Activated CD4-positive, alpha-beta memory T cell treated with anti-CD3 and anti-CD28 coated beads for 36 hours (primary cell): ENCODE measurements at regions not wholly inside any gene's neighbourhood (a gene's known extent, or its start where the extent isn't known, plus 50 kb on each side); places are given as distances from the start of the nearest gene placed in this dataset.

Source experiments
- CTCF ChIA-PET: fragments of 350-600 bp; sonication (Branson Sonifier 250); formaldehyde crosslinking; loops from one replicate; lab custom pipeline; 2021; ENCODE audit warnings: antibody characterized with exemption, inconsistent platforms; lab: Charles Lee
- POLR2A ChIA-PET: fragments of 350-600 bp; sonication (Branson Sonifier 250); formaldehyde crosslinking; loops from one replicate; lab custom pipeline; 2021; ENCODE audit warnings: antibody characterized with exemption; lab: Charles Lee
- DNase-seq: peaks from one replicate; pipeline ENCODE4 v3.0.0-alpha.2; 2020
- H3K27ac Mint-ChIP-seq: one replicate; pipeline ENCODE4 v1.8.0; 2021; ENCODE audit warnings: mixed read lengths
- H3K27me3 Mint-ChIP-seq: one replicate; pipeline ENCODE4 v1.8.0; 2021; ENCODE audit warnings: mixed read lengths
- H3K36me3 Mint-ChIP-seq: one replicate; pipeline ENCODE4 v1.8.0; 2021; ENCODE audit warnings: mixed read lengths
- H3K4me1 Mint-ChIP-seq: one replicate; pipeline ENCODE4 v1.8.0; 2021; ENCODE audit warnings: low read depth, mixed read lengths
- H3K4me3 Mint-ChIP-seq: one replicate; pipeline ENCODE4 v1.8.0; 2021; ENCODE audit warnings: mild to moderate bottlenecking, mixed read lengths
- H3K9me3 Mint-ChIP-seq: one replicate; pipeline ENCODE4 v1.8.0; 2021; ENCODE audit warnings: mixed read lengths
- intact Hi-C: fragments of 100-400 bp; cut with micrococcal nuclease; formaldehyde crosslinking; loops from one replicate; pipeline ENCODE4 v1.15.1; 2023

DNA sequence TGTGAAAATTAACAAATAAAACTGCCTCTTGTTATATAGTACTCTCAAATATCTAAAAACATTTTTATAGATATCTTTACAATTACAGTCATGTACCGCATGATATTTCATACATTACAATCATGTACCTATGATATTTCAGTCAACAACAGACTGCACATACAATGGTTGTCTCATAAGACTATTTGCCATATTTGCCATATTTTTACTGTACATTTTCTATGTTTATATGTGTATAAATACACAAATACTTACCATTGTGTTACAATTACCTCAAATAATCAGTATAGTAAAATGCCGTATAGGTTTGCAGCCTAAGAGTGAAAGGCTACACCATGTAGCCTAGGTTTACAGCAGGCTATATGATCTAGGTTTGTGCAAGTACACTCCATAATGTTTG lies 336.0 kb upstream of the PCDH15 start:
- Mint-ChIP-seq H3K36me3 (no peaks in the 10 kb centered on the region), H3K27ac (no peak overlapping the region), H3K4me1 (no peaks in the 10 kb centered on the region), H3K27me3 (no peaks in the 10 kb centered on the region), H3K9me3 (peaks cover 22% of the 10 kb centered on the region), H3K4me3 (no peak overlapping the region)
- DNase-seq, result no peak
- ChIA-PET CTCF (no interaction called here), POLR2A (no interaction called here)
- intact Hi-C loops, result no loop called here

DNA sequence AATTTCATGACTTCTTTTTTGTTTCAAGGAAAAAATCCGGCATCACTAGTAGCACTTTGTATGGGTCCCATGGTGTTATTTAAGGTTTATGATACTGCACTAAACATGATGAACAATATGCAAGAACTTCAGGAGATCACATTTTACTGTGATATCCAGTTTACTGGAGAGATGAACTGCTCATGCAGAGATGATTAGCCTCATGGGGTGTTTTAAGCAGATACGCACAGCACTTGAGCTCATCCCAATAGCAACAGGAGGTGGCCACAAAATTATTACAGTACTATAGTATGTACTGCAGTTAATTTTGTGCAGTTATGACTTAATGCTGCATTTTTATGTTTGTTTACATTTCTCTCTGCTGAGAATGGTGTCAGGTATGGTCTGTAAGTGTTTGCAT lies 303.7 kb upstream of the PCDH15 start:
- H3K4me1 Mint-ChIP-seq, result no peaks in the 10 kb centered on the region
- no peak for DNase-seq
- no peaks in the 10 kb centered on the region for H3K36me3 Mint-ChIP-seq
- H3K27ac Mint-ChIP-seq, result no peak overlapping the region
- no peaks in the 10 kb centered on the region for H3K27me3 Mint-ChIP-seq
- intact Hi-C loops, result no loop called here
- no peak overlapping the region for H3K4me3 Mint-ChIP-seq
- POLR2A ChIA-PET, result no interaction called here
- peaks cover 10% of the 10 kb centered on the region for H3K9me3 Mint-ChIP-seq
- CTCF ChIA-PET, result no interaction called here

GRCh38 chr10:55098452-55098851 lies 297.4 kb upstream of the PCDH15 start:
- intact Hi-C loops, result no loop called here

GRCh38 chr10:55091691-55092328 lies 290.8 kb upstream of the PCDH15 start:
- no peaks in the 10 kb centered on the region for H3K9me3 Mint-ChIP-seq
- POLR2A ChIA-PET, result no interaction called here

More at GRCh38 chr10:55098452-55098851, 297.4 kb upstream of the PCDH15 start:
- no peak overlapping the region for H3K27ac Mint-ChIP-seq
- no peaks in the 10 kb centered on the region for H3K4me1 Mint-ChIP-seq
- ChIA-PET POLR2A (no interaction called here), CTCF (no interaction called here)
- H3K9me3 Mint-ChIP-seq, result peaks cover 9% of the 10 kb centered on the region
- H3K36me3 Mint-ChIP-seq, result no peaks in the 10 kb centered on the region
- no peaks in the 10 kb centered on the region for H3K27me3 Mint-ChIP-seq
- no peak for DNase-seq
- no peak overlapping the region for H3K4me3 Mint-ChIP-seq

GRCh38 chr10:55078121-55078520 lies 277.1 kb upstream of the PCDH15 start:
- Mint-ChIP-seq H3K27ac (no peak overlapping the region), H3K4me3 (no peak overlapping the region), H3K9me3 (peaks cover 26% of the 10 kb centered on the region), H3K36me3 (no peaks in the 10 kb centered on the region), H3K4me1 (no peaks in the 10 kb centered on the region), H3K27me3 (no peaks in the 10 kb centered on the region)
- DNase-seq, result no peak
- POLR2A ChIA-PET, result no interaction called here
- intact Hi-C loops, result no loop called here
- CTCF ChIA-PET, result no interaction called here

More at GRCh38 chr10:55091691-55092328, 290.8 kb upstream of the PCDH15 start:
- H3K27me3 Mint-ChIP-seq, result no peaks in the 10 kb centered on the region
- H3K4me1 Mint-ChIP-seq, result no peaks in the 10 kb centered on the region
- no peak overlapping the region for H3K4me3 Mint-ChIP-seq
- intact Hi-C loops, result no loop called here
- CTCF ChIA-PET, result no interaction called here
- H3K36me3 Mint-ChIP-seq, result no peaks in the 10 kb centered on the region
- H3K27ac Mint-ChIP-seq, result no peak overlapping the region
- no peak for DNase-seq

DNA sequence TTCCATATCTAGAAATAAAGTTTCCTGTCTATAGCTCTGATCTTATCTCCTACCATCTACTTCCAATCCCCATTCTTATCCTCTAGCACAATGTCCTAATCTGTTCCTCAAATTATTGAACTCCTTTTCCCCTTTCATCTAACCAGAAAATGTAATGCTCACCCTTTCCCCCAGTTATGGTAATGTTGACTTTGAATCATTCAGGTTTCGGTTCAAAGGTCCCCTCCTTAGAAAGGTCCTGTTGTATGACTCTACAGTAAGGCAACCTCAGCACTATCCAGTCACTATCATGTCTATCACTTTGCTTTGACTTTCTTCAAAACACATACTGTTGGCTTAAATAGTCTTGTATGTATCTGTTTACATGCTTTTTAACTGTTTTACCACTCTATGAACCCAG lies 264.2 kb upstream of the PCDH15 start:
- no peak for DNase-seq
- Mint-ChIP-seq H3K9me3 (peaks cover 17% of the 10 kb centered on the region), H3K4me3 (no peak overlapping the region), H3K27ac (no peak overlapping the region), H3K4me1 (no peaks in the 10 kb centered on the region), H3K36me3 (no peaks in the 10 kb centered on the region), H3K27me3 (no peaks in the 10 kb centered on the region)
- ChIA-PET POLR2A (no interaction called here), CTCF (no interaction called here)
- intact Hi-C loops, result no loop called here

DNA sequence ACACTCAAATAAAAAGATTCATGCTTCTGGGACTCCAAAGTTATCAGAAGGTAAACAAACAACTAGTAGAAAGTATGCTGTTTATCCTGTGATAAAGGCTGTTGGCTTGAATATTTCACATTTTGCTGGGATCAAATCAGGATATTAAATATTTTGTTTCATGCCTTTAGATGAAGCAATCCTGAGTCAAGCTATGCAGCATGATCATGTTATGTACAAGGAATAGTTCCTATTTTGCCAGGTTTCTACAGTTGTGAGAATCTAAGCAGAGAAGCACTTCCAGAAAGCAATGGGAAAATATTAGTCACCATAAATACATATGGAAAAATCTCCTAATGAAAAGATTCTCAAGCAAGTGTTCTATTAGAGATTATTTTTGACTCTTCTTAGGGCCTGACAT lies 262.8 kb upstream of the PCDH15 start:
- POLR2A ChIA-PET, result no interaction called here

GRCh38 chr10:55062349-55062748 lies 261.3 kb upstream of the PCDH15 start:
- Mint-ChIP-seq H3K36me3 (no peaks in the 10 kb centered on the region), H3K4me1 (no peaks in the 10 kb centered on the region), H3K9me3 (peaks cover 21% of the 10 kb centered on the region), H3K4me3 (no peak overlapping the region), H3K27me3 (no peaks in the 10 kb centered on the region), H3K27ac (no peak overlapping the region)
- DNase-seq, result no peak
- intact Hi-C loops, result no loop called here
- POLR2A ChIA-PET, result no interaction called here
- CTCF ChIA-PET, result interaction anchor here (0.6 kb wide), 1 partner anchor 70 kb away, joined by 4 read pairs; no protein-coding TSS in a partner anchor

More for the DNA sequence above, 262.8 kb upstream of the PCDH15 start:
- Mint-ChIP-seq H3K9me3 (peaks cover 21% of the 10 kb centered on the region), H3K27ac (no peak overlapping the region), H3K36me3 (no peaks in the 10 kb centered on the region), H3K4me1 (no peaks in the 10 kb centered on the region), H3K27me3 (no peaks in the 10 kb centered on the region), H3K4me3 (no peak overlapping the region)
- CTCF ChIA-PET, result no interaction called here
- intact Hi-C loops, result no loop called here
- no peak for DNase-seq

DNA sequence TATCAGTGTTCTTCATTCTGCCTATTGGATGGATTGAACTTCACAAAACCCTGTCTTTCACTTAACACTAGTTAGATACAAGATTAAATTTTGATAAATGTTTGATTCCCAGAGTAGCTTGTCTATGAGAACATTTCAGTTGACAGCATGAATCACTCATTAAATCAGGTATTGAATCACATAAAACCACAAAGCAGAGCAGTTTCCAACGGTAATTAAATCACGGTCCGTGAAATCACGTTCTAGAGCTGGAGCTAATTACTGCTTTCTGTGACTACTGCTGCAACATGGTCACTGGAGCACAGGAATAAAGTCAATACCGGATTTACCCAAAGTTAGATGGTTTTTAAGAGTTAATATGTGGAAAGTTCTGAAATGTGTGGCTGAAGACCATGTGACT lies 257.8 kb upstream of the PCDH15 start:
- POLR2A ChIA-PET, result no interaction called here
- no peaks in the 10 kb centered on the region for H3K4me1 Mint-ChIP-seq
- DNase-seq, result no peak
- no peak overlapping the region for H3K4me3 Mint-ChIP-seq
- H3K9me3 Mint-ChIP-seq, result peaks cover 20% of the 10 kb centered on the region
- intact Hi-C loops, result no loop called here
- CTCF ChIA-PET, result no interaction called here
- no peaks in the 10 kb centered on the region for H3K27me3 Mint-ChIP-seq
- no peak overlapping the region for H3K27ac Mint-ChIP-seq
- H3K36me3 Mint-ChIP-seq, result no peaks in the 10 kb centered on the region

- intact Hi-C loops, result no loop called here
- no peak for DNase-seq
- H3K4me3 Mint-ChIP-seq, result no peak overlapping the region
- no peaks in the 10 kb centered on the region for H3K4me1 Mint-ChIP-seq
- H3K27me3 Mint-ChIP-seq, result no peaks in the 10 kb centered on the region
- ChIA-PET POLR2A (no interaction called here), CTCF (no interaction called here)
- H3K36me3 Mint-ChIP-seq, result no peaks in the 10 kb centered on the region
- no peak overlapping the region for H3K27ac Mint-ChIP-seq
- peaks cover 16% of the 10 kb centered on the region for H3K9me3 Mint-ChIP-seq
Observed at GRCh38 chr10:55051515-55051914, 250.5 kb upstream of the PCDH15 start.

DNA sequence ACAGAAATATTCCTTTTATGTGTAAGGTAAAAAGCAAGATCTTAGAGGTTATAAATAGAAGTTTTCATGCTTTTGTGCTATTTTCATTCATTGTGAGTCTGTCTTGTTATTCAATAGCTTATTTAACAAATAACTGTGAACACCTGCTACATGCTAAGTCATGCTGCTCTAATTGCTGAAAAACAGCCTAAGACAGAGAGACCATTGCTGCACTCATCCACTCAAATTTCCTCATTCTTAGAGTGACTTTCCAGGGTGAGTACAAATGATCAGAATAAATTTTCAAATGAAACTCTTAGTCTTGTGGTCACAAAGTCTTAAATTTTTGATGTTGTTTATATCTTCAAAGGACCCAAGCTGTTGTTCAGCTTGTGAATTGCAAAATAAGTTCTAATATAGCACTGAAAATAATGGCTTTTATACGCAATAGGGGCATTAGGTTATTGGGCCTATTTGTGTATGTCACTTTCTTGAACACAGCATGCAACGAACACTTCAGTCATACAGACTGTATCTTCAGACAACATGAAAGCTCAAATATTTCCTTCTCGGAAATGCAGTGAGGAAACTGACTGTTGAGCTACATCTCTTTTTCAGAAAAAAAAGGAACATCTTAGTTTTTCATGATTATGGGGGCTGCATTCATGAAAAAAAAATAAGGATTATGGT lies 247.9 kb upstream of the PCDH15 start:
- peaks cover 8% of the 10 kb centered on the region for H3K9me3 Mint-ChIP-seq
- H3K4me1 Mint-ChIP-seq, result no peaks in the 10 kb centered on the region
- DNase-seq, result no peak
- H3K27me3 Mint-ChIP-seq, result no peaks in the 10 kb centered on the region
- ChIA-PET POLR2A (no interaction called here), CTCF (no interaction called here)
- intact Hi-C loops, result no loop called here
- H3K27ac Mint-ChIP-seq, result no peak overlapping the region
- H3K36me3 Mint-ChIP-seq, result no peaks in the 10 kb centered on the region
- no peak overlapping the region for H3K4me3 Mint-ChIP-seq

DNA sequence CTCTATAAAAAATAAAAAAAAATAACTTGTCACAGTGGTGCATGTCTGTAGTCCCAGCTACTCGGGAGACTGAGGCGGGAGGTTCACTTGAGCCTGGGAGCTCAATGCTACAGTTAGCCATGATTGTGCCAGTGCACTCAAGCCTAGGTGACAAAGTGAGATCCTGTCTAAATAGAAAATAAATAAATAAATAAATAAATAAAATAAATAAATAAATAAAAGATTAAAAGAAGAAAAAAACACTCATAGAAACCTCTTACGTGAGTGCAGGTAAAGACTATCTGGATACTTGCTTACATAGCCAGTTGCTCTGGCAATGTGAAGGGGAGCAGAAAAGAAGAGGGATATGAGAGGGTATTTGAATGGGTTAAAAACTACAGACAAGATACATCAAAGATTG lies 242.5 kb upstream of the PCDH15 start:
- Mint-ChIP-seq H3K9me3 (peaks cover 5% of the 10 kb centered on the region), H3K27me3 (no peaks in the 10 kb centered on the region), H3K4me1 (no peaks in the 10 kb centered on the region), H3K4me3 (no peak overlapping the region), H3K27ac (no peak overlapping the region), H3K36me3 (no peaks in the 10 kb centered on the region)
- intact Hi-C loops, result no loop called here
- DNase-seq, result no peak
- POLR2A ChIA-PET, result no interaction called here
- CTCF ChIA-PET, result no interaction called here

DNA sequence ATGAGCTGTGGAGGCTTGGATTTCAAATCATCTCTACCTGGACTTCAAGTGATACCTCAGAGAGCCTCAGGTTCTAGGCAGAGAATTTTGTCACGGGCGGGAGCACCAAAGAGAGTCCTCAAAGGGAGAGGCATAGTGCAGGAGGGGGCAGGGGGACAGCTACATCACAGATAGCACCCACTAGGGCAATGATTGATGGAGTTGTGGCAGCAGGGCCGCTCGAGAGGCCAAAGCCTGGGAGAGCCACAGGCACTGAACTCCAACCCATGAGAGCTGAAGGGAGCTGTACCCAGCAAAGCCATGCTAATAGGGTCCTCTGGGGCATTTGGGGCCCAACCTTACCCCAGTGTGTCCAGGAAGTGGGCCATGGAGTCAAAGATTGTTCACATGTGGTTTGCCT lies 232.0 kb upstream of the PCDH15 start:
- intact Hi-C loops, result no loop called here
- Mint-ChIP-seq H3K36me3 (no peaks in the 10 kb centered on the region), H3K4me1 (no peaks in the 10 kb centered on the region), H3K9me3 (peaks cover 15% of the 10 kb centered on the region), H3K4me3 (no peak overlapping the region), H3K27ac (no peak overlapping the region), H3K27me3 (no peaks in the 10 kb centered on the region)
- ChIA-PET POLR2A (no interaction called here), CTCF (no interaction called here)
- DNase-seq, result no peak
